MV-4-11 (cell line): ENCODE measurements at regions not wholly inside any gene's neighbourhood (a gene's known extent, or its start where the extent isn't known, plus 50 kb on each side); places are given as distances from the start of the nearest gene placed in this dataset.

ENCODE experiments used
- DNase-seq: peaks from one replicate; lab custom pipeline; 2025; lab: John Stamatoyannopoulos, UW

- DNase-seq, result no peak
These were observed 243.7 kb upstream of the PHYHIPL start for GRCh38 chr10:58932577-58933314.

DNA sequence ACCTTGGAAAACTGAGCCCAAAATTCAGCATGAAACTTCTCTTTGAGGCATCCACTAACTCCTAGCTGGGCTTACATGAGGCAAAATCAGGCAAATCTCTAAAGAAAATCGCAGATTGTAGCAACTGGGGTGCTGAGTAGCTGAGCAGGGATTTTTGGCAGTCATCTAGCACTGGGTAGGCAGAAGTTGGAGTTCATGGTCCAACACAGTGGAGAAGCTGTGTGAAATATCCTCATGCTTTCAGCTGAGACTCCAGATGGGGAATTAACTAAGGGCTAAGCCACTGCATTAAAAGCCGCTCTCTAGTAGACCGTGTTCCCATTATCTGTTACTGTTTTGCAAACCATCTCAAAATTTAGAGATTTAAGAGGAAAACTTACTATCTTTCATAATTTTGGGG is 240.1 kb upstream of the PHYHIPL start:
- DNase-seq, result no peak

DNA sequence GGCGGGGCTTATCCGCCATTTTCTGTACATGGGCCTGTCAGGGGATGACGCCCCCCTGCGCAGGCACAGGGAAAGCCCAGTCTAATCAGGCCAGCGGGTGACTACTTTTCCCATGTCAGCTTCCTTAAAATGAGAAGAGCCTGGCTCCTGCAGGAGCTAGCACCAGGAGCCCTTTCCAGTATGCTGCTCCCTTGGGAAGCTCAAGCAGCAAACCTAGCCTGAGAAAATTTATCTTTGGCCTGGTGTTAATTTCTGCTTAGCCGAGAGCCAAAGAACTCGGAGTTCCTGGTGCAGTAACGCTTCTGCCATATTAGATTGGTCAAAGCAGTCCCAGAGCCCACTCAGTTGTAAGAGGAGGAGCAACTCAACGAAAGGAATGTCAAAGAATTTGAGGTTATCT is 239.0 kb upstream of the PHYHIPL start:
- no peak for DNase-seq

DNA sequence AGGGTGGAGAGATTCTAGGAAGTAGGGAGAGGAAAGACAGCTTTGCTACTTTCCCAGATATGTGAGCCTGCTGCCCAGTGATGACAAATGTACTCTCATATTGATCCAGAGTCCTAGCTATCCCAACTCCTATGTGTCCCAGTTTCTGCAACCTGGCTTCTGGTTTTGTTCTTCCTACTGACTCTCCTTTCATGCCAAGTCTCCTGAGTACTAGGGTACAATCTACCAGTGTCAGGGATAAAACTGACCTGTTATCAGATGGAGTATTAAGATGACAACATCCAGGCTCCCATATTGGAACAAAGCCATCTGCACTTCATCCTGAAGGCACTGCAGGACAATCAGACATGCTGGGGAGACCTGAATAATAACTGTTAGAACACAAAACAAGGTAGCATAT is 233.7 kb upstream of the PHYHIPL start:
- no peak for DNase-seq

GRCh38 chr10:58943256-58943890 is 233.1 kb upstream of the PHYHIPL start:
- no peak for DNase-seq

- DNase-seq, result no peak
These were observed 232.5 kb upstream of the PHYHIPL start for GRCh38 chr10:58943960-58944359.

GRCh38 chr10:58948303-58948702 is 228.1 kb upstream of the PHYHIPL start:
- DNase-seq, result no peak

GRCh38 chr10:58950618-58951017 is 225.8 kb upstream of the PHYHIPL start:
- no peak for DNase-seq

DNA sequence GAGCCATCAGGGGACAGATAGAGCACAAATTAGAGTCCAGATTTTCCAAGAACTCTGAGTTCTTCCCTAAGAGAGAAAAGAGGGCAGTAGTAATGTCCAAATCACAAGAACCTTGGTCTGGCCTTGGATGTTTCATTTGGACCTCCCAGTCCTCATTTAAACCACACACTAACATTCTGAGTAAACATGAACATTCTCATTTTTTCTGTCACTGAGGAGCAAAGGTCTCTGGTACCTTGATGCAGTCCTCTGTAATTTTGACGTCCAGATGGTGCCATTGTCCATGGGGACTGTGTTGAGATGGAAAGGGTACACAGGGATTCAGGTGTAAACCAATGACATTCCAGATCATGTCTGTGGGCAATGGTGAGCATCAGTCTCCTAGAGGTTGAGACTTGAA is 225.4 kb upstream of the PHYHIPL start:
- DNase-seq, result no peak

DNA sequence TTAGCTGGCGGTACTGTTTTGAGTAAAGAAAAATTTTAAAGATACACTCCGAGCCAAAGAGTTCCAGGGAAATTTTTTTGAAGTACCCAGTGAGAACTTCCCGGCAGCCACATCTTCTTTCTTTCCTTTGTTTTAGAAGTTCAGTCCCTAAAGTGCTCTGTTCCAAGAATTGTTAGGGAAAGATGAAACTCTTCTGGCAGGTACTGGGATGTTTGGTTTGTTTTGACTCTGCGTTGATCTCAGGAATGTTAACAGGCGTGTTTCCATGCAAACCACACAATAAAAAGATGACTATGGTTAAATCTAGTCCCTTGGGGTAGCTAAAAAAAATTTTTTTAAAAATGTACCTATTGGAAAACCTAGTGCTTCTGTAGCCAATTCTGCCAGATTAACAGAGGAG is 224.7 kb upstream of the PHYHIPL start:
- DNase-seq, result no peak

DNA sequence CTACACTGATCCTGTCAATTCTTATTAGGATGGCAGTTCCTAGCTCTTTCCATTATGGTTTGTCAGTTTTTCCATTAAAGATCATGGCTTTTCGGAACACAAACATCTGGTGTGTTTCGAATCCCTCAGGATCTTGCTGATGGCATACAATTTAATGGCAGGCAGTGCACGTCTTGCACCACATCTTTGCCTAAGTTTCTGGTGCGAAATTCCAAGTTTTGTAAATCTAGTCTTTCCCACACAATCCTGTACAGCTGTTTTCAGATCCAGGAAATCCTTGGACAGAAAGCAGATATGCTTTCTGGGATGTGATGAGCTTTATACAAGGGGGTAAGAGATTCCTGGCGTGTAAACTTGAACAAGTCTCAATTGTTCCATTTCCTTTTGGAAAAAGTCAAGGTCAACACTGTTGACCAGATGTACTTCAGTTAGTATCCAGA is 224.3 kb upstream of the PHYHIPL start:
- no peak for DNase-seq

GRCh38 chr10:58952747-58953466 is 223.5 kb upstream of the PHYHIPL start:
- DNase-seq, result no peak

DNA sequence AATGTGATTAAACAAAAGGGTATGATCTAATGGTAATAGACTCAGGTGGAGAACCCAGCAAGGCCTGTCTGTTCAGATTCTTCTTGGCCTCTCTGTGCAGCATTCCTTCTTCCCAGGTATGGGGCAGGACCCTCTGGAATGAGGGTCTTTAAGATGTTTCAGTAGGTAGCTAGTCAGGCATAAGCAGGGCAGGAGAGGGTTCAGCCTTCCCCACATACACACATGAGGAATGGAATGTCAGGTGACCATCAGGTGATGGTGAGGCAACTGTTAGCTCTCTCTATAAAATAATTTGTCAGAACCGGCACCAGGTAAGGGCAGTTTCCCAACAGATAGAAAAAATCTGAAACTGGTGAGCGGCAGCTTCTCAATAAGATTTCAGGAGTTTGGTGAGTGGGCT is 222.3 kb upstream of the PHYHIPL start:
- no peak for DNase-seq

DNA sequence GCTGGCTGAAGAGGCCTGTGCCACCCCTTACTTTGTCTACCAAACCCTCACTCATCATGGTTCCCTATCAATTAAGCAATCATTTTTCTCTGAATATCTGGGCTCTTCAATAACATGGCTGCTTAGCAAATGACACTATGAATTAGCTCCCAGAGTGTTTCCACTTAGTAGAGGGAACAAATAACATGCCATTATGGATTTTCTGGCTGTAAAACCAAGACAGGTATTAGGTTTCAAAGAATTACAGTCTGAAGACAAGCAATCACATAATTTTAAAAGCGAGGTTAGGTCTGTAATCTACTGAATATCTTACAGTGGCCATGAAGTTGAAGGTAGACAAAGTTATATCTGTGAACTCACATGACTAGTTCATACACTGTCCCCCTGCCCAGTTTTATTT is 220.8 kb upstream of the PHYHIPL start:
- no peak for DNase-seq

DNA sequence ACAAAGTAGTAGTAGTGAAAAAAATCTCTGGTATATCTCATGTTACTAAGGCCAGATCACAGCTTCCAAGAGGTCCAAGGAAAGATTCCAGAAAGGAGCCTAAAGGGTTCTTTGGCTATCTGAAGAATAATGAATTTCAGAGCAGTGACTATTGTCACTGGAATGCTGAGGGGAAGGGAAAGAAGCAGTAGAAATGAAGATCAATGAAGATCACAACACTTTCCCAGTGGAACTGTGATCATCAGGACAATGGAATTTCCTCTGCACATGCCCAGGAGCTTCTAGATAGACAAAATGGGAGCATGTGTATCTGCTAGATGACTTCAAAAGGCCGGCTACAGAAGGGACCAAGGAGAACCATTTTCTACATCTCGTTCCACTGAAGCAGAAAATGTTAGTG is 219.5 kb upstream of the PHYHIPL start:
- no peak for DNase-seq

- no peak for DNase-seq
These were observed 218.9 kb upstream of the PHYHIPL start for GRCh38 chr10:58957517-58957916.

GRCh38 chr10:58963101-58963534 is 213.3 kb upstream of the PHYHIPL start:
- no peak for DNase-seq

GRCh38 chr10:58963723-58964124 is 212.7 kb upstream of the PHYHIPL start:
- no peak for DNase-seq

DNA sequence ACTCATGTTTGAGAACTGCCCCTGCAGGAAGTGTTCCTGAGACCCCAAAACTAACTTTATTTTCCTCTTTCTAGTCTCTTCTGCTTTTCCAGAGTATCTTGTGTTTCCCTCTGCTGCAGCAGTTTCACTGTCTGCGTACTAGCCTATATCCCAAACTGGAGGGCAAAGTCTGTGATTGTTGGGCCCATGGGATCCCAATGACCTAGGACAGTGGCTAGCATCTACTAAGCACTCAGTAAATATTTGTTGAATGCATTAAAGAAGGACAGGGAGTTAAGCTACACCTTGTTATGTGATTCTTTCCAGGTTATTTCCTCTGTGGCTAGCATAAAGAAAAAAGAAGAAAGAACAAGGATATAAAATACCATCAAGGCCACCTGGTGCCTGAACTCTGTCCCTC is 210.6 kb upstream of the PHYHIPL start:
- no peak for DNase-seq

GRCh38 chr10:58967551-58968388 is 208.7 kb upstream of the PHYHIPL start:
- DNase-seq, result no peak

DNA sequence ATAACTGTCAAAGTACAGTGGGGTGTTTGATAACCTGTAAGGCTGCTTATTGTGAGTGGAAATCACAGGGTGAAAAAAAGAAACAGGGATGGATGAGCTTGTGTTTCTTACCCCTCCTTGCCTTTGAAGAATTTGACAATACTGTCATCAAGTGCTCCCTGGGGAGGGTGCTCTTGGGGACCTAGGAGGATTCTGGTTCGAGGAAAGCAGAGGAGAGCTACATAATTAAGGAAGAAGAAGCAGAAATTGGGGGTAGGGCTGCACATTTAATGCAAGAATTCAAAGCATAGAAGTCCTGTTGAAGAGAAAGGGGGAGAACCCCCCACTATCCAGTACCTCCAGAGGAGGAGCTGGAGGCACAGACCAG is 208.1 kb upstream of the PHYHIPL start:
- no peak for DNase-seq

- DNase-seq, result no peak
These were observed 206.9 kb upstream of the PHYHIPL start for GRCh38 chr10:58969576-58969975.
